ENCODE measurements at regions not wholly inside any gene's neighbourhood (a gene's known extent, or its start where the extent isn't known, plus 50 kb on each side); places are given as distances from the start of the nearest gene placed in this dataset.

- Histone ChIP-seq H4K20me1 (ENCODE audit: control insufficient read depth, insufficient read depth, low read length, poor library complexity, severe bottlenecking) (no peaks in the 10 kb centered on the region), H2AFZ (ENCODE audit: insufficient read depth, low read depth, low read length, poor library complexity, severe bottlenecking) (no peak overlapping the region), H3K9me3 (ENCODE audit: control extremely low read depth in 1 of 3, control insufficient read depth in 2 of 3, insufficient read depth in 1 of 3, low read length in 2 of 3) (no peaks in the 10 kb centered on the region), H3K36me3 (replicated peaks in 1 of 2; ENCODE audit: control extremely low read depth in 1 of 2, control insufficient read depth in 1 of 2, extremely low read depth in 1 of 2, insufficient read depth in 2 of 2, low read length in 1 of 2) (no peaks in the 10 kb centered on the region), H3K9ac (ENCODE audit: low read length) (no peak overlapping the region), H3K27me3 (replicated peaks in 1 of 4; ENCODE audit: control extremely low read depth in 1 of 4, control insufficient read depth in 3 of 4, insufficient read depth in 4 of 4, low read length in 3 of 4) (no peaks in the 10 kb centered on the region), H3K4me1 (ENCODE audit: control insufficient read depth in 2 of 2, insufficient read depth in 2 of 2, low read length in 2 of 2) (no peaks in the 10 kb centered on the region), H3K79me2 (ENCODE audit: control insufficient read depth, insufficient read depth, low read length) (no peaks in the 10 kb centered on the region), H3K4me2 (replicated peaks; ENCODE audit: low read depth, low read length, poor library complexity, severe bottlenecking) (no peak overlapping the region), H3K27ac (ENCODE audit: low read length in 2 of 2) (no peak overlapping the region), H3K4me3 (ENCODE audit: control extremely low read depth in 1 of 5, extremely low read depth in 1 of 5, insufficient read depth in 1 of 5, low read depth in 2 of 5, low read length in 4 of 5) (no peak overlapping the region)
- ChIA-PET CTCF (no interaction called here), POLR2A (no interaction called here)
- no peaks in the 10 kb centered on the region for H3K9me3 Mint-ChIP-seq (ENCODE audit: insufficient read depth)
- DNase-seq (no peak), ATAC-seq (ENCODE audit: low read depth) (no peak)
- intact Hi-C loops (cut with micrococcal nuclease): no loop called here
- H3K4me1 Mint-ChIP-seq: no peaks in the 10 kb centered on the region
- TF ChIP-seq CTCF (IDR thresholded peaks at IDR 0.05): no peak
- no peaks in the 10 kb centered on the region for H3K27me3 Mint-ChIP-seq
- H3K4me3 Mint-ChIP-seq: no peak overlapping the region
- H3K27ac Mint-ChIP-seq: no peak overlapping the region
- WGBS (ENCODE audit: insufficient coverage): no CpG with 5 or more reads among the region's 4 CpGs
Observed at GRCh38 chr10:64762861-64763260, 1241.7 kb downstream of the REEP3 start.

- no peaks in the 10 kb centered on the region for H3K27me3 Mint-ChIP-seq
- no peaks in the 10 kb centered on the region for H3K9me3 ChIP-seq (ENCODE audit: control extremely low read depth in 1 of 3, control insufficient read depth in 2 of 3, insufficient read depth in 1 of 3, low read length in 2 of 3)
- no peak overlapping the region for H3K4me3 Mint-ChIP-seq
- H3K9ac ChIP-seq (ENCODE audit: low read length): no peak overlapping the region
- H3K36me3 ChIP-seq (replicated peaks in 1 of 2; ENCODE audit: control extremely low read depth in 1 of 2, control insufficient read depth in 1 of 2, extremely low read depth in 1 of 2, insufficient read depth in 2 of 2, low read length in 1 of 2): no peaks in the 10 kb centered on the region
- H3K27ac Mint-ChIP-seq: no peak overlapping the region
- DNase-seq: no peak
- no peaks in the 10 kb centered on the region for H3K27me3 ChIP-seq (replicated peaks in 1 of 4; ENCODE audit: control extremely low read depth in 1 of 4, control insufficient read depth in 3 of 4, insufficient read depth in 4 of 4, low read length in 3 of 4)
- H3K4me3 ChIP-seq (ENCODE audit: control extremely low read depth in 1 of 5, extremely low read depth in 1 of 5, insufficient read depth in 1 of 5, low read depth in 2 of 5, low read length in 4 of 5): no peak overlapping the region
- no peaks in the 10 kb centered on the region for H3K79me2 ChIP-seq (ENCODE audit: control insufficient read depth, insufficient read depth, low read length)
- WGBS (ENCODE audit: insufficient coverage): 100% methylated on average over 1 of the region's 2 CpGs
- no peaks in the 10 kb centered on the region for H3K9me3 Mint-ChIP-seq (ENCODE audit: insufficient read depth)
- intact Hi-C loops (cut with micrococcal nuclease): no loop called here
- TF ChIP-seq EZH2 (IDR thresholded peaks at IDR 0.05; ENCODE audit: borderline replicate concordance, insufficient read depth, low read depth, low read length, poor library complexity, severe bottlenecking) (no peak), CTCF (IDR thresholded peaks at IDR 0.05) (no peak)
- no peak for ATAC-seq (ENCODE audit: low read depth)
- no peak overlapping the region for H3K27ac ChIP-seq (ENCODE audit: low read length in 2 of 2)
- no peaks in the 10 kb centered on the region for H3K4me1 Mint-ChIP-seq
- H3K4me2 ChIP-seq (replicated peaks; ENCODE audit: low read depth, low read length, poor library complexity, severe bottlenecking): no peak overlapping the region
- CTCF ChIA-PET: no interaction called here
- no peak overlapping the region for H2AFZ ChIP-seq (ENCODE audit: insufficient read depth, low read depth, low read length, poor library complexity, severe bottlenecking)
- POLR2A ChIA-PET: no interaction called here
- no peaks in the 10 kb centered on the region for H3K4me1 ChIP-seq (ENCODE audit: control insufficient read depth in 2 of 2, insufficient read depth in 2 of 2, low read length in 2 of 2)
- H4K20me1 ChIP-seq (ENCODE audit: control insufficient read depth, insufficient read depth, low read length, poor library complexity, severe bottlenecking): no peaks in the 10 kb centered on the region
Observed at GRCh38 chr10:64765498-64765897, 1244.3 kb downstream of the REEP3 start.

Data from B cell (primary cell).